GM12873 (cell line): ENCODE measurements at regions not wholly inside any gene's neighbourhood (a gene's known extent, or its start where the extent isn't known, plus 50 kb on each side); places are given as distances from the start of the nearest gene placed in this dataset.

ENCODE experiments used
- TF ChIP-seq, protein P1 (sequence below): IDR thresholded peaks from 2 replicates; pipeline ENCODE4 v1.5.1; 2012; ENCODE audit warnings: low read depth, mild to moderate bottlenecking, moderate library complexity, low read length, control low read depth; ENCODE audit not compliant: insufficient read depth; ENCODE audit errors: missing control alignments

DNA sequence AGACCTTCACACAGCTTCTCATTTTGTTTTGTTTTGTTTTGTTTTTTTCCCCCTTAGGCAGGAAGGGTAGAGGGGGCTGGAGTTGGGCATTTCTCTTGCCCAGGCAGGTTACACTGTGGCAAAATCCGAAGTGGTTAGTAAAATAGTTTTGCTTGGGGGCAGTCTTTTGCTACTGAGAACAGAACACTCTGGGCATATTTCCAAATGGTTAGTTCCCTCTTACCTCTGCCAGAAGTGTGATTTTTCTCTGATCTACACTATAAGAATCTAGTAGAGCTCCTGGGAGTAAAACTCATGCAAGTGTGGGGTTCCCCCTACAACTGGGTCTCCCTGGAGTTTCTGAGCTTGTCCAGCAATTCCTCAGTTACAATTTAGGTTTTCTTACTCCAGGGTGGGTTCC, 61.7 kb downstream of the NPS start:
- TF ChIP-seq, protein P1, sequence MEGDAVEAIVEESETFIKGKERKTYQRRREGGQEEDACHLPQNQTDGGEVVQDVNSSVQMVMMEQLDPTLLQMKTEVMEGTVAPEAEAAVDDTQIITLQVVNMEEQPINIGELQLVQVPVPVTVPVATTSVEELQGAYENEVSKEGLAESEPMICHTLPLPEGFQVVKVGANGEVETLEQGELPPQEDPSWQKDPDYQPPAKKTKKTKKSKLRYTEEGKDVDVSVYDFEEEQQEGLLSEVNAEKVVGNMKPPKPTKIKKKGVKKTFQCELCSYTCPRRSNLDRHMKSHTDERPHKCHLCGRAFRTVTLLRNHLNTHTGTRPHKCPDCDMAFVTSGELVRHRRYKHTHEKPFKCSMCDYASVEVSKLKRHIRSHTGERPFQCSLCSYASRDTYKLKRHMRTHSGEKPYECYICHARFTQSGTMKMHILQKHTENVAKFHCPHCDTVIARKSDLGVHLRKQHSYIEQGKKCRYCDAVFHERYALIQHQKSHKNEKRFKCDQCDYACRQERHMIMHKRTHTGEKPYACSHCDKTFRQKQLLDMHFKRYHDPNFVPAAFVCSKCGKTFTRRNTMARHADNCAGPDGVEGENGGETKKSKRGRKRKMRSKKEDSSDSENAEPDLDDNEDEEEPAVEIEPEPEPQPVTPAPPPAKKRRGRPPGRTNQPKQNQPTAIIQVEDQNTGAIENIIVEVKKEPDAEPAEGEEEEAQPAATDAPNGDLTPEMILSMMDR = no peak

DNA sequence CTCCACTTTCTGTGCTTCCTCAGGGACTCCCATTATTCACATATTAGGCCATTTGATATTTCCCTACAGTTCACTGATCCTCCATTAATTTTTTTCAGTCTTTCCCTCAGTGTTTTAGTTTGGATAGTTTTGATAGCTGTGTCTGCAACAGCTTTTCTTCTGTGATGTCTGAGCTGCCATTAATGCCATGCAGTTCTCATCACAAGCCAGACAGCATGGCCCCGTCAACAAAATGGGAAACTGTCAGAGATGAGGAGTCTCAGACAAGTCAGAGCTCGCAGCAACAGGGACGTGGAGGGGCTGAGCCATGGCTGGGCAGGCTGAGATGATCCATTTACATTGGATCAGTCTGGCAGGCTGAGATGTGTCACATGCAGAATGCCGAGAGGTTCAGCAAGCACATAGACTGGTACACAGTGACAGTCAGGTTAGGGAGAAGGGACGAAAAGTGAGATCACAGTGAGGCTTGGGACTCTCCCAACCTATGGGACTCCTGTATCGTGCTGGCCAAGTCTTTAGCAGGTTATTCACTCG, 65.4 kb downstream of the NPS start:
- TF ChIP-seq, protein P1 = no peak

DNA sequence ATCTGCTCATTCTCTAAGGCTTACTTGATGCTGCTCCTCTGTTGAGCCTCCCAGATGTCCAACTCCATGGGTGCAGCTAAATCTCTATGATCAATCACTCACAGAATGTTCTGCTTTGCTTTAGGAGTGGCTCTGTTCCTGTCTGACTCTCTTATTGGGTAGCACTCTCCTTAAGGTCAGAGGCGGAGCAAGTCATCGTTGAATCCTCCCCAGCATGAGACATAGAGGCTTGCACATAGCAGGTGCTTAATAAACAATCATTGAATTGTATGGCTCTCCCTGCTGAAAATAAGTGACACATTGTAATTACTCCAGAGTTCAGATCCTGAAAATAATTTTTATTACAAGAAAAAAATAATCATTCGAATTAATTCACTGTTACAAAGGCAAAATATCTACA, 69.7 kb downstream of the NPS start:
- TF ChIP-seq, protein P1 = no peak

DNA sequence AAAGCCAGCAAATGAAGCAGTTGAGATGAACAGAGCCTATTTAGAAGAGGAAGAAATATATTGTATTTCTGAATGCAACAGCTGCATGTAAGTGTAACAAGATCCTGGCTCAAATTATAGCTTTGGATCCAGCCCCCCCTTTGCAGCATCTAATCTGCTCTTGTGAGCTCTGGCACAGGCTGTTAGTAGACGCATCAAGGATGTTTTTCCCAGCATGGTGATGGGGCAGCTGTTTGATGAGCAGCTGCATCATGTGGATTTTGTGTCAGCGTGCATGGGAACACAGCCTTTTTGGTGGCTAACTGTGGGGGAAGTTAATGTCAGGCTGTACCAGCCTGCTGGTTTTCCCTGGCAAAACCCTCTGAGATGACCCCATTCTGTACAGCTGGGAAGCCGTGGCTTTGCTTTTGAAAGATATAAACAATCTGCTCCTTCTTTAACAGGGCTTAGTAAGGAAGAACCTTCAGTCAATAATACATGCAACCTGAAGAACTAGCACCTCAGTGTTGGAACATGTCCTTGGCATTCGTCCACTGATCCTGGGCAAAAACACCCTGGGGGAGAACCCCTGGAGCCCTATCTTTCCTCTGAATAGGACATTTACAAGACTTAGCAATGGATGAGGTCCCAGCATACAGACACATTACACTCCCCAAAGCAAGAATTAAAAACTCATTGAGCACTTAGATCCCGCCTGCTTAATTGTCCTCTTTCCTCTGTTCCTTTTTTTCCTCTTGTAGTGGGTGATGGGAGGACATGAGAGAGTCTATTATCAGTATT, 70.6 kb downstream of the NPS start:
- TF ChIP-seq, protein P1 = no peak

DNA sequence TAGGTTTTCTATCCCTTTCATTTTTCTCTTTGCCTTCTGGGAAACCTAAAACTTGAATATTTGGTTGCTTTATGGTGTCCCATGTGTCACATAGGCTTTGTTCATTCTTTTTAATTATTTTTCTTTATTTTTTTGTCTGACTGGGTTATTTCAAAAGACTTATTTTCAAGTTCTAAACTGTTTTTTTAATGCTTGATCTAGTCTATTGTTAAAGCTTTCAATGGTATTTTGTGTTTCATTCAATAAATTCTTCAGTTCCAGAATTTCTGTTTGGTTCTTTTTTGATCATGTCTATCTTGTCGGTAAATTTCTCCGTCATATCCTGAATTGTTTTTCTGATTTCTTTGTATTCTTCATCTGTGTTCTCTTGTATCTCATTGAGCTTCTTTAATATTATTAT, 86.8 kb downstream of the NPS start:
- TF ChIP-seq, protein P1 = no peak

DNA sequence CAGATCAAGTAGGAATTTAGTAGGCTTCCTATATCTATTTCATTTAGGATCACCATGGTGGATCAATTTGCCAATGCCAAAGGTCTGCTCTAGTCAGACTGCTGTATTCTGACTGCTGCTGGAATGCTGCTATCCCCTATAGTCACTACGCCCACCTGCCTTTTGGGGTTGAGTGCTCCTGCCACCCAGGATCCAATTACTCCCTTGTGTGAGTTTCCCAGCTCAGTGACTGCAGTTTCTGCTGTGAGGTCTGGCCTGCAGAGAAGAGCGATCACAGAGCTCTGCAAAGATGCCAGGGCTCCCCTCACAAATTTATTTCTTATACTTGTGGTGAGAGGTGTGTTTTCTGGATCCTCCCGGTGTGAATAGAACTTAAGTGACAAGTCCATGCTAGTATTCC, 88.1 kb upstream of the FOXI2 start:
- TF ChIP-seq, protein P1 = no peak

DNA sequence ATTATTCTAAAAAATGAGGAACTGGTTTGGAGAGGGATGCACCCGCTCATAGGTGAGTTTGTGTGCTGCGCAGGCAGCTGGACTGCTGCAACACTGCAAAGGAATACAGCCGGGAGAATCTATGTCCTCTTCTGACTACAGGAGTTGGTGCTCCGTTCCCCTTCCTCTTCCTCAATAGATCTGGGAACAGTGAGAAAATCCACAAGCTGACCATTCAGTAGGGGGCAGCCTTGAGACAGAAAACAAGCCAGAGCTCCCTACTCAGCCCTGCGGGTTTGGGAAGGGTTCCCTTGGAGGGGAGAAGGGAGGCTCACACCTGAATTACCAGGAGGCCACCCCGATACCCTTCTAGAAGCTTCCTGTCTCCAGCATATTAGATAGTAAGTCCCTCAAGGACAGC, 87.3 kb upstream of the FOXI2 start:
- TF ChIP-seq, protein P1 = peak; percentile 41
